ENCODE measurements at regions not wholly inside any gene's neighbourhood (a gene's known extent, or its start where the extent isn't known, plus 50 kb on each side); places are given as distances from the start of the nearest gene placed in this dataset.

DNA sequence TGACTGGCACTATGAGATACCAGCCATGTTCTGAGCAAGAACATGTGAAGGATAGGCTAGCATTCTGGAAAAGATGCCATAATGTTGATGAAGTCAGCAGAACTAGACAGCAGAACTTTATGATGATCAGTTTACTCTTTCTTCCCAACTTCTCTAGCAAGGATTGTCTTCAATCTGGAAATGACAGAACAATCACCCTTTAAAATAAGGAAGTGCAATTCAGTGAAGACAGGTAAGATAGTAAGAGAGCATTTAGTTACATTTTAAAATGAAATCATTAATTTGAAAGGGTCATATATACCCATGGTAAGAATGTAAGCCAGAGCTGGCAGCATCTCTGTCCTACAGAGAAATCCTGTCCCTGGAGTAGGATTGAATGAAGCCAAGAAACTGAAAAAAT lies 66.0 kb upstream of the C12orf71 start:
- H3K27me3 ChIP-seq (ENCODE audit: control insufficient read depth, insufficient read depth, low read length), result no peaks in the 10 kb centered on the region
- H3K27ac ChIP-seq (ENCODE audit: low read depth, low read length), result no peak overlapping the region
- no peaks in the 10 kb centered on the region for H3K9me3 ChIP-seq (ENCODE audit: control insufficient read depth, insufficient read depth, low read length)
- ChIA-PET CTCF (no interaction called here), POLR2A (no interaction called here)
- no peak overlapping the region for H3K4me3 ChIP-seq (ENCODE audit: low read depth, low read length)
- no peak for DNase-seq (ENCODE audit: low read depth, low spot score)
- TF ChIP-seq, protein P1, sequence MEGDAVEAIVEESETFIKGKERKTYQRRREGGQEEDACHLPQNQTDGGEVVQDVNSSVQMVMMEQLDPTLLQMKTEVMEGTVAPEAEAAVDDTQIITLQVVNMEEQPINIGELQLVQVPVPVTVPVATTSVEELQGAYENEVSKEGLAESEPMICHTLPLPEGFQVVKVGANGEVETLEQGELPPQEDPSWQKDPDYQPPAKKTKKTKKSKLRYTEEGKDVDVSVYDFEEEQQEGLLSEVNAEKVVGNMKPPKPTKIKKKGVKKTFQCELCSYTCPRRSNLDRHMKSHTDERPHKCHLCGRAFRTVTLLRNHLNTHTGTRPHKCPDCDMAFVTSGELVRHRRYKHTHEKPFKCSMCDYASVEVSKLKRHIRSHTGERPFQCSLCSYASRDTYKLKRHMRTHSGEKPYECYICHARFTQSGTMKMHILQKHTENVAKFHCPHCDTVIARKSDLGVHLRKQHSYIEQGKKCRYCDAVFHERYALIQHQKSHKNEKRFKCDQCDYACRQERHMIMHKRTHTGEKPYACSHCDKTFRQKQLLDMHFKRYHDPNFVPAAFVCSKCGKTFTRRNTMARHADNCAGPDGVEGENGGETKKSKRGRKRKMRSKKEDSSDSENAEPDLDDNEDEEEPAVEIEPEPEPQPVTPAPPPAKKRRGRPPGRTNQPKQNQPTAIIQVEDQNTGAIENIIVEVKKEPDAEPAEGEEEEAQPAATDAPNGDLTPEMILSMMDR (IDR thresholded peaks at IDR 0.05; ENCODE audit: low read depth, low read length), result no peak

DNA sequence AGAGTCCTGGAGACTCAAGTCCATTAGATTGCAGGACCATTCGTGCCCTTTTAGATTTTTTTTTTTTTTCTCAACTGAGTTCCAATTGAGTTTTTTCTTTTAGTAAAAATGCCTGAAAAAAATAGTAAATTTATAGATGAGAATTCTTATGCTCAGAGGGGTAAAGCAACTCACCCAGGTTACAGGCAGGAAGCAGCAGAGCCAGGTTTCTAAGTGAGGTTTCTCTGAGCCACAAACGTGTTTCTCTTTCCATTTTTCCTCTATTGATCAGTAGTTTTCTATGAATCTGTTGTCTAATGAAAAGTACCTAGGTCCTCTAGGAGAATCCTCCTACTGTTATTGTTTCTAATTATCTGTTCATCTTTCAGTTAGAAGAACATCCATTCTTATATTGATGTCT lies 66.4 kb upstream of the C12orf71 start:
- no peak for DNase-seq (ENCODE audit: low read depth, low spot score)
- Histone ChIP-seq H3K27ac (ENCODE audit: low read depth, low read length) (no peak overlapping the region), H3K27me3 (ENCODE audit: control insufficient read depth, insufficient read depth, low read length) (no peaks in the 10 kb centered on the region), H3K9me3 (ENCODE audit: control insufficient read depth, insufficient read depth, low read length) (no peaks in the 10 kb centered on the region), H3K4me3 (ENCODE audit: low read depth, low read length) (no peak overlapping the region)
- ChIA-PET POLR2A (no interaction called here), CTCF (no interaction called here)
- TF ChIP-seq, protein P1 (IDR thresholded peaks at IDR 0.05; ENCODE audit: low read depth, low read length), result no peak

DNA sequence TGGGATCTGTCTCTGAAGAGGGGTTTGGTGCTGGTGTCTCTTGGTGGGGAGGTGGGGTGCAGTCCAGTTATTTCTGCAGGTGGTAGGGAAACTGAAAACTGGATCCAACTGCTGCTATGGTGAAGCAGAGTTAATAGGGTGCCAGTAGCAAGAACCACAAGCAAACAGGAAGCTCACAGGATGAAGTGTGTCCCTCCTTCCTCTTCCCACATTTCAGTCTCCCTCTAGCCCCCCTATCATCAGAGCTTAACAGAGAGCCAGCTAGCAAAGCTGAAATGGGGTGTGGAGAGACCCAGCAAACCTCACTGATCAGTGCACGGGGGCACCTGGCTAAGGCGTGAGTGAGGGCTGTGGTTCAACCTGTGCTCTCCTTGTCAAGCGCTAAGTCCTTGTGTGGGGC lies 69.1 kb upstream of the C12orf71 start:
- ChIA-PET POLR2A (no interaction called here), CTCF (interaction anchor here (2.1 to 2.6 kb wide), 2 partner anchors 9 to 155 kb away, joined by 7 to 9 read pairs; no protein-coding TSS in a partner anchor)
- Histone ChIP-seq H3K9me3 (ENCODE audit: control insufficient read depth, insufficient read depth, low read length) (no peaks in the 10 kb centered on the region), H3K27ac (ENCODE audit: low read depth, low read length) (no peak overlapping the region), H3K4me3 (ENCODE audit: low read depth, low read length) (no peak overlapping the region), H3K27me3 (ENCODE audit: control insufficient read depth, insufficient read depth, low read length) (no peaks in the 10 kb centered on the region)
- TF ChIP-seq, protein P1 (IDR thresholded peaks at IDR 0.05; ENCODE audit: low read depth, low read length), result no peak
- no peak for DNase-seq (ENCODE audit: low read depth, low spot score)

DNA sequence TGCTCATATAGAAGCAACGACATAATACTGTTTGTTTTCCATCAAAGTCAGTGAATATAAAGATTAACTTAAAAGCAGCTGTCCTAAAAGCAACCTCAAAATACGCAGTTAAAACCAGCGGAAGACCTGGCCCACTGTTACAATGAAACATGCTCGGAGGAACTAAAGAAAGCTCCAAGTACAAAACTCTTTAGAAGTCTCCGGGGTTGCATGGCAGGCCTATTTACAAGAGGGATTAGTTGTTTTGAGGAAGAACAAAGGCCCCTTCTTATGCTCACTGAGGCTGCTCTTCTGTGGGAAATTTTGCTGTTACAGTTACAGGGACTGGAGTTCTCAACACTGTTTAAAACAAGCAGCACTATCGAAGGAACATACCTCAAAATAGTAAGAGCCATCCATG lies 75.9 kb upstream of the C12orf71 start:
- no peak for DNase-seq (ENCODE audit: low read depth, low spot score)
- Histone ChIP-seq H3K4me3 (ENCODE audit: low read depth, low read length) (no peak overlapping the region), H3K27ac (ENCODE audit: low read depth, low read length) (no peak overlapping the region), H3K27me3 (ENCODE audit: control insufficient read depth, insufficient read depth, low read length) (no peaks in the 10 kb centered on the region), H3K9me3 (ENCODE audit: control insufficient read depth, insufficient read depth, low read length) (no peaks in the 10 kb centered on the region)
- TF ChIP-seq, protein P1 (IDR thresholded peaks at IDR 0.05; ENCODE audit: low read depth, low read length), result no peak
- ChIA-PET POLR2A (no interaction called here), CTCF (no interaction called here)

DNA sequence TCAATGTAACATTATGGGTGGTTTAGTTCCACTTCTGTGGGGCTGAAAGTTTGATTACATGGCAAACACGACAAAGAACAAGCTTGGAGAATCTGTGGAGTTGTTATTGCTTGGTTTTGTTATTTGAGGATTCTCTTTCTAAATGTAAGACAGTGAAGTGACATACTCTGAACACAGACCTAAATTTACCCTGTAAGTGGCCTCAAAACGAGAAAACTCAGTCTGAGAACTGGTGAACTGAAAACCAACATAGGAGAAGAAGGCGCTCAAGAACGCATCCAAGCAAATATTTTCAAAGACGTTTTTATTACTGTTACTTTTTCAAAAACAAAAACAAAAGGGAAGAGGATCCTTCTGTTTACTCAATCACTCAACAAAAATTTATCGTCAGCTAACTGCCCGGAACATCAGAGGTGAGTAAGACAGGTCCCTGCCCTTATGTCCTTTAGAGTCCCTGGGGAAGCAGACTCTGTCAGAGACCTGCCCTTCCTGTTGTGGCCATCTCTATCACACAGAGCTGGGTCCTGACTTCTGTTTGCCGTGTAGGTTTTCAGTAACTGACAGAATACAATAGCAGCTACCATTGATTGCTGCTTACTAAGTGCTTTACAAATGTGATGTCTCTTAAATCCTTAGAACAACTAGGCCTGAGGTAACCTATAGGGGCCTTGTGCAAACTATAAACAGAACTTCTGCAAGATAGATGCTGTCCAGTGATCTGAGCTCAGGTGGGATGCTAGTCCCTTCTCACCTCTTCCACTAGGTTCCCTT lies 79.3 kb upstream of the C12orf71 start:
- ChIA-PET POLR2A (no interaction called here), CTCF (interaction anchor here (0.7 kb wide), 1 partner anchor 146 kb away, joined by 4 read pairs; no protein-coding TSS in a partner anchor)
- Histone ChIP-seq H3K27me3 (ENCODE audit: control insufficient read depth, insufficient read depth, low read length) (no peaks in the 10 kb centered on the region), H3K9me3 (ENCODE audit: control insufficient read depth, insufficient read depth, low read length) (no peaks in the 10 kb centered on the region), H3K4me3 (ENCODE audit: low read depth, low read length) (no peak overlapping the region), H3K27ac (ENCODE audit: low read depth, low read length) (no peak overlapping the region)
- TF ChIP-seq, protein P1 (IDR thresholded peaks at IDR 0.05; ENCODE audit: low read depth, low read length), result no peak
- DNase-seq (ENCODE audit: low read depth, low spot score), result no peak

All from AG04450 (cell line).